GM21528 (cell line): ENCODE measurements at regions not wholly inside any gene's neighbourhood (a gene's known extent, or its start where the extent isn't known, plus 50 kb on each side); places are given as distances from the start of the nearest gene placed in this dataset.

Source experiments
- ATAC-seq: cut with Tn5 transposase; IDR thresholded peaks from one replicate; pipeline ENCODE4 v1.9.1; 2021; ENCODE audit warnings: mild to moderate bottlenecking, moderate library complexity; ENCODE audit not compliant: unreplicated experiment, low FRiP score

GRCh38 chr1:50358962-50359361 is 64.3 kb downstream of the DMRTA2 start:
- no peak for ATAC-seq

GRCh38 chr1:50357186-50357585 is 66.1 kb downstream of the DMRTA2 start:
- ATAC-seq = no peak

- no peak for ATAC-seq
These were observed 68.4 kb downstream of the DMRTA2 start for GRCh38 chr1:50354813-50355212.

- ATAC-seq = no peak
These were observed 70.8 kb downstream of the DMRTA2 start for GRCh38 chr1:50352428-50352827.

- no peak for ATAC-seq
These were observed 72.4 kb downstream of the DMRTA2 start for GRCh38 chr1:50350868-50351267.

- ATAC-seq = no peak
These were observed 72.8 kb downstream of the DMRTA2 start for GRCh38 chr1:50350421-50350820.

GRCh38 chr1:50349242-50349565 is 74.0 kb downstream of the DMRTA2 start:
- ATAC-seq = no peak

GRCh38 chr1:50348449-50349241 is 74.6 kb downstream of the DMRTA2 start:
- ATAC-seq = peak; percentile 70

GRCh38 chr1:50347933-50348332 is 75.3 kb downstream of the DMRTA2 start:
- no peak for ATAC-seq

GRCh38 chr1:50346621-50347020 is 76.6 kb downstream of the DMRTA2 start:
- no peak for ATAC-seq

- no peak for ATAC-seq
These were observed 79.9 kb downstream of the DMRTA2 start for GRCh38 chr1:50343323-50343722.

GRCh38 chr1:50342525-50342924 is 80.7 kb downstream of the DMRTA2 start:
- no peak for ATAC-seq

GRCh38 chr1:50335036-50335435 is 88.2 kb downstream of the DMRTA2 start:
- ATAC-seq = no peak

GRCh38 chr1:50333595-50333974 is 89.7 kb downstream of the DMRTA2 start:
- ATAC-seq = peak; percentile 87

GRCh38 chr1:50332941-50333594 is 90.2 kb downstream of the DMRTA2 start:
- ATAC-seq = peak; percentile 83

- no peak for ATAC-seq
These were observed 93.8 kb downstream of the DMRTA2 start for GRCh38 chr1:50329332-50329932.

- ATAC-seq = no peak
These were observed 94.7 kb downstream of the DMRTA2 start for GRCh38 chr1:50328552-50328951.

GRCh38 chr1:50326026-50326425 is 97.2 kb downstream of the DMRTA2 start:
- no peak for ATAC-seq

GRCh38 chr1:50322579-50322978 is 100.7 kb downstream of the DMRTA2 start:
- ATAC-seq = no peak

GRCh38 chr1:50318428-50318827 is 104.8 kb downstream of the DMRTA2 start:
- ATAC-seq = no peak

GRCh38 chr1:50308878-50309277 is 114.4 kb downstream of the DMRTA2 start:
- no peak for ATAC-seq

GRCh38 chr1:50305808-50306207 is 117.4 kb downstream of the DMRTA2 start:
- ATAC-seq = no peak
